ENCODE measurements at regions not wholly inside any gene's neighbourhood (a gene's known extent, or its start where the extent isn't known, plus 50 kb on each side); places are given as distances from the start of the nearest gene placed in this dataset.

DNA sequence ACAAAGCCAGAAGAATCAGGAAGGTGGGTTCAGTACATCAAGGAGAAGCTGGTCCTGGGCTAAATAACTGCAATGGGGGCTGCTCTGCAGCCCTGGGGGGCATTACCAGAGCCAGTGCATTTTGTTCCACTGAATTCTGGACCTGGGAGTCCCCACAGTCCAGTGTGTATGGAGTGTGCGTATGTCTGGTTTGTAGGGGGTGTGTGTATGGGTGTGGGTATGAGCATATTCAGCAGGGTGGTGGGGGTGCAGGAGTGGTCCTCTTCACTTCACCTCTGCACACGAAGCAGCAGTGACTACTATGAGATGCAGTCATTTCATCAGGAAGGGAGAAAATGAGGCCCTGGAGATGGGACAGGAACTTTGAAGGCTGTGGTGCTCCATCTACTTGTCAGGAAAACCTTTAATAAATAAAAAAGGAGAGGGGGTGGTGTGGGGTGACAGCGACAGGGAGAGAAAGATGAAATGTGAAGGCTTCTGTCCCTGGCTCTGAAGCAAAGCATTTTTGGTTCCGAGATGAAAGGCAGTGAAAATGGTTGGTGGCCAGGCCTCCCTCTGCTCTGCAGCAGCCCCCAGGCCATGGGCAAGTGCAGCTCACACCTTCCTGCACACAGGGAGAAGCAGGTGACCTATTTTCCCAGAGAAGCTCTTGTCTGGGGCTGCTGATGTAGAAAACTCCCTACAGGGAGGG is 121.5 kb upstream of the CACHD1 start:
- Histone ChIP-seq H3K4me1 (ENCODE audit: control insufficient read depth in 4 of 4, insufficient read depth in 4 of 4, low read length in 3 of 4) (no peaks in the 10 kb centered on the region), H3K9me3 (ENCODE audit: control insufficient read depth in 4 of 4, low read length in 3 of 4) (no peaks in the 10 kb centered on the region), H3K27ac (ENCODE audit: low read depth in 1 of 2, low read length in 2 of 2) (no peak overlapping the region), H3K27me3 (ENCODE audit: control insufficient read depth in 4 of 4, insufficient read depth in 4 of 4, low read length in 3 of 4) (no peaks in the 10 kb centered on the region), H3K4me3 (ENCODE audit: low read depth in 1 of 3, low read length in 3 of 3) (no peak overlapping the region), H3K9ac (ENCODE audit: low read depth in 1 of 2, low read length in 2 of 2) (no peak overlapping the region), H3K36me3 (ENCODE audit: control insufficient read depth in 4 of 4, insufficient read depth in 3 of 4, low read depth in 1 of 4, low read length in 3 of 4) (no peaks in the 10 kb centered on the region)
- 82% methylated on average over 4 of the region's 4 CpGs for WGBS
- no peak for DNase-seq (ENCODE audit: low spot score)
- no peak for TF ChIP-seq RXRA (IDR thresholded peaks at IDR 0.05)
- no peak for TF ChIP-seq RAD21 (IDR thresholded peaks at IDR 0.05)
- TF ChIP-seq FOXA2 (IDR thresholded peaks at IDR 0.05) = no peak
- no peak for TF ChIP-seq TAF1 (conservative IDR thresholded peaks at IDR 0.05)
- TF ChIP-seq YY1 (IDR thresholded peaks at IDR 0.05) = no peak
- TF ChIP-seq CTCF (IDR thresholded peaks at IDR 0.05; ENCODE audit: low read depth, low read length, missing input control) = no peak
- no peak for TF ChIP-seq GABPA (IDR thresholded peaks at IDR 0.05 in 1 of 2, conservative IDR thresholded peaks at IDR 0.05 in 1 of 2)
- no peak for TF ChIP-seq HNF4A (conservative IDR thresholded peaks at IDR 0.05)
- no peak for TF ChIP-seq NR2F2 (IDR thresholded peaks at IDR 0.05)
- no peak for TF ChIP-seq HNF4G (IDR thresholded peaks at IDR 0.05)
- no peak for TF ChIP-seq JUND (IDR thresholded peaks at IDR 0.05)
- TF ChIP-seq, protein P1, sequence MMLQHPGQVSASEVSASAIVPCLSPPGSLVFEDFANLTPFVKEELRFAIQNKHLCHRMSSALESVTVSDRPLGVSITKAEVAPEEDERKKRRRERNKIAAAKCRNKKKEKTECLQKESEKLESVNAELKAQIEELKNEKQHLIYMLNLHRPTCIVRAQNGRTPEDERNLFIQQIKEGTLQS (IDR thresholded peaks at IDR 0.05) = no peak

- DNase-seq (ENCODE audit: low spot score) = no peak
- Histone ChIP-seq H3K36me3 (ENCODE audit: control insufficient read depth in 4 of 4, insufficient read depth in 3 of 4, low read depth in 1 of 4, low read length in 3 of 4) (no peaks in the 10 kb centered on the region), H3K4me1 (ENCODE audit: control insufficient read depth in 4 of 4, insufficient read depth in 4 of 4, low read length in 3 of 4) (no peaks in the 10 kb centered on the region), H3K9ac (ENCODE audit: low read depth in 1 of 2, low read length in 2 of 2) (no peak overlapping the region), H3K27me3 (ENCODE audit: control insufficient read depth in 4 of 4, insufficient read depth in 4 of 4, low read length in 3 of 4) (no peaks in the 10 kb centered on the region), H3K27ac (ENCODE audit: low read depth in 1 of 2, low read length in 2 of 2) (no peak overlapping the region), H3K9me3 (ENCODE audit: control insufficient read depth in 4 of 4, low read length in 3 of 4) (no peaks in the 10 kb centered on the region), H3K4me3 (ENCODE audit: low read depth in 1 of 3, low read length in 3 of 3) (no peak overlapping the region)
- no peak for TF ChIP-seq JUND (IDR thresholded peaks at IDR 0.05)
- no peak for TF ChIP-seq NR2F2 (IDR thresholded peaks at IDR 0.05)
- TF ChIP-seq TAF1 (conservative IDR thresholded peaks at IDR 0.05) = no peak
- TF ChIP-seq RXRA (IDR thresholded peaks at IDR 0.05) = no peak
- TF ChIP-seq, protein P2, sequence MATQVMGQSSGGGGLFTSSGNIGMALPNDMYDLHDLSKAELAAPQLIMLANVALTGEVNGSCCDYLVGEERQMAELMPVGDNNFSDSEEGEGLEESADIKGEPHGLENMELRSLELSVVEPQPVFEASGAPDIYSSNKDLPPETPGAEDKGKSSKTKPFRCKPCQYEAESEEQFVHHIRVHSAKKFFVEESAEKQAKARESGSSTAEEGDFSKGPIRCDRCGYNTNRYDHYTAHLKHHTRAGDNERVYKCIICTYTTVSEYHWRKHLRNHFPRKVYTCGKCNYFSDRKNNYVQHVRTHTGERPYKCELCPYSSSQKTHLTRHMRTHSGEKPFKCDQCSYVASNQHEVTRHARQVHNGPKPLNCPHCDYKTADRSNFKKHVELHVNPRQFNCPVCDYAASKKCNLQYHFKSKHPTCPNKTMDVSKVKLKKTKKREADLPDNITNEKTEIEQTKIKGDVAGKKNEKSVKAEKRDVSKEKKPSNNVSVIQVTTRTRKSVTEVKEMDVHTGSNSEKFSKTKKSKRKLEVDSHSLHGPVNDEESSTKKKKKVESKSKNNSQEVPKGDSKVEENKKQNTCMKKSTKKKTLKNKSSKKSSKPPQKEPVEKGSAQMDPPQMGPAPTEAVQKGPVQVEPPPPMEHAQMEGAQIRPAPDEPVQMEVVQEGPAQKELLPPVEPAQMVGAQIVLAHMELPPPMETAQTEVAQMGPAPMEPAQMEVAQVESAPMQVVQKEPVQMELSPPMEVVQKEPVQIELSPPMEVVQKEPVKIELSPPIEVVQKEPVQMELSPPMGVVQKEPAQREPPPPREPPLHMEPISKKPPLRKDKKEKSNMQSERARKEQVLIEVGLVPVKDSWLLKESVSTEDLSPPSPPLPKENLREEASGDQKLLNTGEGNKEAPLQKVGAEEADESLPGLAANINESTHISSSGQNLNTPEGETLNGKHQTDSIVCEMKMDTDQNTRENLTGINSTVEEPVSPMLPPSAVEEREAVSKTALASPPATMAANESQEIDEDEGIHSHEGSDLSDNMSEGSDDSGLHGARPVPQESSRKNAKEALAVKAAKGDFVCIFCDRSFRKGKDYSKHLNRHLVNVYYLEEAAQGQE (IDR thresholded peaks at IDR 0.05) = no peak
- TF ChIP-seq, protein P3, sequence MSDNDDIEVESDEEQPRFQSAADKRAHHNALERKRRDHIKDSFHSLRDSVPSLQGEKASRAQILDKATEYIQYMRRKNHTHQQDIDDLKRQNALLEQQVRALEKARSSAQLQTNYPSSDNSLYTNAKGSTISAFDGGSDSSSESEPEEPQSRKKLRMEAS (IDR thresholded peaks at IDR 0.05) = no peak
- no peak for TF ChIP-seq CTCF (IDR thresholded peaks at IDR 0.05; ENCODE audit: low read depth, low read length, missing input control)
- TF ChIP-seq HNF4G (IDR thresholded peaks at IDR 0.05) = no peak
- TF ChIP-seq FOXA1 (IDR thresholded peaks at IDR 0.05) = no peak
- TF ChIP-seq SP1 (IDR thresholded peaks at IDR 0.05) = no peak
- no peak for TF ChIP-seq FOXA2 (IDR thresholded peaks at IDR 0.05)
- TF ChIP-seq GABPA (IDR thresholded peaks at IDR 0.05 in 1 of 2, conservative IDR thresholded peaks at IDR 0.05 in 1 of 2) = no peak
- no peak for TF ChIP-seq HNF4A (conservative IDR thresholded peaks at IDR 0.05)
- TF ChIP-seq, protein P1 (IDR thresholded peaks at IDR 0.05) = no peak
- TF ChIP-seq YY1 (IDR thresholded peaks at IDR 0.05) = no peak
- no peak for TF ChIP-seq EGR1 (IDR thresholded peaks at IDR 0.05; ENCODE audit: low read depth in 2 of 2)
- no peak for TF ChIP-seq ZBTB33 (IDR thresholded peaks at IDR 0.05)
- TF ChIP-seq RAD21 (IDR thresholded peaks at IDR 0.05) = no peak
- 90% methylated on average over 6 of the region's 6 CpGs for WGBS
These were observed 120.8 kb upstream of the CACHD1 start for GRCh38 chr1:64348961-64349648.
